Adrenal gland (tissue), 5 donors: ENCODE measurements at regions not wholly inside any gene's neighbourhood (a gene's known extent, or its start where the extent isn't known, plus 50 kb on each side); places are given as distances from the start of the nearest gene placed in this dataset.

Source experiments
- CTCF ChIP-seq, 6 experiments: fragments of 450-650 bp in 4 of 6; fragments of 200-600 bp in 2 of 6; sonication (generic) in 1 of 6; IDR thresholded peaks; 1 replicate in 5 of 6; 2 replicates in 1 of 6; pipeline versions ENCODE4 v1.5.1 to v1.8.0; 2016 to 2021; ENCODE audit warnings: antibody characterized with exemption in 6 of 6, mild to moderate bottlenecking in 2 of 6, moderate library complexity in 1 of 6
- POLR2A ChIP-seq, 2 donors: fragments of 450-650 bp; IDR thresholded peaks; one replicate each; pipeline ENCODE4 v1.6.1; 2017; ENCODE audit warnings: antibody characterized with exemption in 2 of 2, mild to moderate bottlenecking in 2 of 2, moderate library complexity in 1 of 2
- donor health status: DM: no; HTN: no; CAD: no.

DNA sequence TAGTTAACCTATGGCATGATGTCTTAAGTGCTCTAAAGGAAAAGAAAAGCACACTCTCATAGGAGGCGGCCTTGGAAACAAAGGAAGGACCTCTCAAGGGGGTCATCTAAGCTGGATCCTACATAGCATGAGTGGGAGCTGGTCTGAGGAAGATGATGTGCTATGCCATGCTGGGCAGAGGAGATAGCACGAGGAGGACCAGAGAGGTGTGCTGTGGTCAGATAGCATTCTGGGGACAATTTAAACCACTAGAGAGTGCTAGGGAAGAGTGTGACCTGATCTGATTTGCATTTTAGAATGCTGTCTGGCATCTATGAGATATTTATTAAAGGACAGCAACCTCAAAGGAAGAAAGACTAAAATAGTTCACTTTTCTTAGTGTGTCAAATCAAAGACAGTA, 910.1 kb upstream of the CELF4 start:
- TF ChIP-seq CTCF (IDR thresholded peaks at IDR 0.05): no peak
- no peak for TF ChIP-seq POLR2A (IDR thresholded peaks at IDR 0.05)
